Anterior cingulate cortex (tissue), 58 donors: ENCODE measurements at regions not wholly inside any gene's neighbourhood (a gene's known extent, or its start where the extent isn't known, plus 50 kb on each side); places are given as distances from the start of the nearest gene placed in this dataset.

Experiments
- DNase-seq, 58 donors: peaks; one replicate each; lab custom pipeline; 2025; lab: John Stamatoyannopoulos, UW

- DNase-seq: no peak
Measured at GRCh38 chr5:144896473-144896872, 725.8 kb downstream of the KCTD16 start.

GRCh38 chr5:144886668-144887067, 716.0 kb downstream of the KCTD16 start:
- no peak for DNase-seq

- DNase-seq: no peak
Measured at GRCh38 chr5:144882739-144883283, 712.1 kb downstream of the KCTD16 start.

- DNase-seq: no peak
Measured at GRCh38 chr5:144880513-144880912, 709.8 kb downstream of the KCTD16 start.

GRCh38 chr5:144876990-144877389, 706.3 kb downstream of the KCTD16 start:
- DNase-seq: no peak

- no peak for DNase-seq
Measured at GRCh38 chr5:144873076-144873475, 702.4 kb downstream of the KCTD16 start.

GRCh38 chr5:144864118-144864517, 693.4 kb downstream of the KCTD16 start:
- DNase-seq: no peak

- DNase-seq: no peak
Measured at GRCh38 chr5:144857454-144857853, 686.8 kb downstream of the KCTD16 start.

GRCh38 chr5:144844086-144844485, 673.4 kb downstream of the KCTD16 start:
- no peak for DNase-seq

GRCh38 chr5:144832416-144832815, 661.7 kb downstream of the KCTD16 start:
- DNase-seq: no peak

- no peak for DNase-seq
Measured at GRCh38 chr5:144831650-144832049, 661.0 kb downstream of the KCTD16 start.

- no peak for DNase-seq
Measured at GRCh38 chr5:144822503-144822902, 651.8 kb downstream of the KCTD16 start.

- DNase-seq: no peak
Measured at GRCh38 chr5:144820278-144820677, 649.6 kb downstream of the KCTD16 start.

- DNase-seq: no peak
Measured at GRCh38 chr5:144815131-144815530, 644.5 kb downstream of the KCTD16 start.

GRCh38 chr5:144812763-144813162, 642.1 kb downstream of the KCTD16 start:
- DNase-seq: peak in 1 of 58 donors; percentile 4

- no peak for DNase-seq
Measured at GRCh38 chr5:144800169-144800568, 629.5 kb downstream of the KCTD16 start.

- DNase-seq: no peak
Measured at GRCh38 chr5:144798595-144798994, 627.9 kb downstream of the KCTD16 start.

GRCh38 chr5:144794922-144795321, 624.2 kb downstream of the KCTD16 start:
- no peak for DNase-seq

GRCh38 chr5:144788556-144788955, 617.9 kb downstream of the KCTD16 start:
- DNase-seq: no peak

GRCh38 chr5:144788046-144788445, 617.4 kb downstream of the KCTD16 start:
- DNase-seq: no peak

GRCh38 chr5:144779368-144779767, 608.7 kb downstream of the KCTD16 start:
- no peak for DNase-seq

- no peak for DNase-seq
Measured at GRCh38 chr5:144778561-144778960, 607.9 kb downstream of the KCTD16 start.

GRCh38 chr5:144774197-144774596, 603.5 kb downstream of the KCTD16 start:
- no peak for DNase-seq
